Smooth muscle cell (in vitro differentiated cells): ENCODE measurements at regions not wholly inside any gene's neighbourhood (a gene's known extent, or its start where the extent isn't known, plus 50 kb on each side); places are given as distances from the start of the nearest gene placed in this dataset.

Experiments used
- DNase-seq: peaks from one replicate; lab custom pipeline; 2025; ENCODE audit not compliant: unreplicated experiment; lab: John Stamatoyannopoulos, UW
- H2AFZ ChIP-seq: fragments of 200-600 bp; sonication (generic); 2 replicates; pipeline ENCODE4 v1.6.0; 2016; ENCODE audit warnings: antibody characterized with exemption, low read depth, mild to moderate bottlenecking
- H3F3A ChIP-seq: fragments of 200-600 bp; sonication (generic); 2 replicates; pipeline ENCODE4 v1.6.0; 2017; ENCODE audit warnings: antibody characterized with exemption, low read depth
- H3K27ac ChIP-seq: fragments of 200-600 bp; sonication (generic); 2 replicates; pipeline ENCODE4 v1.5.1; 2016; ENCODE audit warnings: low read depth, mild to moderate bottlenecking
- H3K27me3 ChIP-seq: fragments of 200-600 bp; sonication (generic); 2 replicates; pipeline ENCODE4 v1.6.1; 2016; ENCODE audit warnings: low read depth, mild to moderate bottlenecking
- H3K36me3 ChIP-seq: fragments of 200-600 bp; sonication (generic); 2 replicates; pipeline ENCODE4 v1.5.1; 2016; ENCODE audit warnings: low read depth
- H3K4me1 ChIP-seq: fragments of 200-600 bp; sonication (generic); 2 replicates; pipeline ENCODE4 v1.5.1; 2016; ENCODE audit warnings: low read depth
- H3K4me2 ChIP-seq: fragments of 200-600 bp; sonication (generic); 2 replicates; pipeline ENCODE4 v1.6.0; 2016; ENCODE audit warnings: mild to moderate bottlenecking
- H3K4me3 ChIP-seq: fragments of 200-600 bp; sonication (generic); 2 replicates; pipeline ENCODE4 v1.5.1; 2016; ENCODE audit warnings: mild to moderate bottlenecking
- H3K79me2 ChIP-seq: fragments of 200-600 bp; sonication (generic); 2 replicates; pipeline ENCODE4 v1.6.0; 2016; ENCODE audit warnings: low read depth, mild to moderate bottlenecking
- H3K9ac ChIP-seq: fragments of 200-600 bp; sonication (generic); 2 replicates; pipeline ENCODE4 v1.6.0; 2016; ENCODE audit warnings: low read depth
- H3K9me3 ChIP-seq: fragments of 200-600 bp; sonication (generic); replicated peaks from 2 replicates; pipeline ENCODE4 v1.5.1; 2016; ENCODE audit warnings: low read depth
- H4K20me1 ChIP-seq: fragments of 200-600 bp; sonication (generic); 2 replicates; pipeline ENCODE4 v1.6.0; 2016; ENCODE audit warnings: low read depth
- CTCF ChIP-seq: fragments of 200-600 bp; sonication (generic); IDR thresholded peaks from 2 replicates; pipeline ENCODE4 v1.5.1; 2017; ENCODE audit warnings: borderline replicate concordance, mild to moderate bottlenecking, antibody characterized with exemption; ENCODE audit not compliant: insufficient read depth, poor library complexity, severe bottlenecking
- WGBS: methylation state at CpG from one replicate; pipeline ENCODE4 v1.1.7; 2016; ENCODE audit warnings: low lambda C conversion rate; 5-methylcytosine and 5-hydroxymethylcytosine counted together

GRCh38 chr6:93554018-93554417 is 134.7 kb upstream of the EPHA7 start:
- TF ChIP-seq CTCF: no peak
- peaks cover 5% of the 10 kb centered on the region for H3K4me1 ChIP-seq
- H3K4me2 ChIP-seq: no peak overlapping the region

GRCh38 chr6:93550551-93551276 is 131.4 kb upstream of the EPHA7 start:
- Histone ChIP-seq H2AFZ (no peak overlapping the region), H3K4me2 (no peak overlapping the region), H3K79me2 (no peaks in the 10 kb centered on the region), H3K4me3 (no peak overlapping the region), H3K9me3 (no peaks in the 10 kb centered on the region), H4K20me1 (no peaks in the 10 kb centered on the region), H3F3A (no peaks in the 10 kb centered on the region), H3K4me1 (peaks cover 4% of the 10 kb centered on the region), H3K27me3 (no peaks in the 10 kb centered on the region), H3K36me3 (no peaks in the 10 kb centered on the region), H3K9ac (no peak overlapping the region), H3K27ac (no peak overlapping the region)
- DNase-seq: no peak
- no peak for TF ChIP-seq CTCF

More at GRCh38 chr6:93554018-93554417, 134.7 kb upstream of the EPHA7 start:
- no peaks in the 10 kb centered on the region for H4K20me1 ChIP-seq
- no peaks in the 10 kb centered on the region for H3F3A ChIP-seq
- H3K27ac ChIP-seq: no peak overlapping the region
- no peaks in the 10 kb centered on the region for H3K9me3 ChIP-seq
- 90% methylated on average over 2 of the region's 2 CpGs for WGBS
- H3K27me3 ChIP-seq: no peaks in the 10 kb centered on the region
- no peaks in the 10 kb centered on the region for H3K79me2 ChIP-seq
- H2AFZ ChIP-seq: no peak overlapping the region
- H3K36me3 ChIP-seq: no peaks in the 10 kb centered on the region
- H3K9ac ChIP-seq: no peak overlapping the region
- DNase-seq: no peak
- H3K4me3 ChIP-seq: no peak overlapping the region

GRCh38 chr6:93549868-93550267 is 130.5 kb upstream of the EPHA7 start:
- Histone ChIP-seq H3K4me2 (no peak overlapping the region), H3K9ac (no peak overlapping the region), H3K27me3 (no peaks in the 10 kb centered on the region), H3K27ac (no peak overlapping the region), H3K4me3 (no peak overlapping the region), H3K4me1 (no peaks in the 10 kb centered on the region), H4K20me1 (no peaks in the 10 kb centered on the region), H2AFZ (no peak overlapping the region), H3K36me3 (no peaks in the 10 kb centered on the region), H3K9me3 (no peaks in the 10 kb centered on the region), H3F3A (no peaks in the 10 kb centered on the region), H3K79me2 (no peaks in the 10 kb centered on the region)
- DNase-seq: no peak
- no peak for TF ChIP-seq CTCF
- 91% methylated on average over 2 of the region's 2 CpGs for WGBS
